HepG2 (cell line): ENCODE measurements at regions not wholly inside any gene's neighbourhood (a gene's known extent, or its start where the extent isn't known, plus 50 kb on each side); places are given as distances from the start of the nearest gene placed in this dataset.

Experiments used
- ATAC-seq: fragments of 200-7000 bp; cut with Tn5 transposase; 3 replicates; pipeline ENCODE4 v1.9.1; 2020; ENCODE audit warnings: mild to moderate bottlenecking, moderate library complexity
- BruUV-seq: library from RNA; stranded (reverse); fragments of 400-500 nt; replicated peaks from 2 replicates; lab custom pipeline; 2021; lab: Mats Ljungman, UMichigan
- CTCF ChIA-PET: fragments of 300-600 bp; formaldehyde crosslinking; extraction: SDS; loops from one replicate; lab custom pipeline; 2021; ENCODE audit warnings: low total read pairs, inconsistent platforms, low intra/inter-chr PET ratio; lab: Yijun Ruan, JAX
- POLR2A ChIA-PET: fragments of 350-600 bp; sonication (Branson Sonifier 250); formaldehyde crosslinking; loops from one replicate; lab custom pipeline; 2020; ENCODE audit warnings: antibody characterized with exemption, inconsistent platforms; lab: Yijun Ruan, JAX
- DNase-seq: peaks from one replicate; pipeline ENCODE4 v3.0.0-alpha.2; 2015; ENCODE audit warnings: low spot score
- FAIRE-seq: peaks from 3 replicates; lab custom pipeline; 2011; peaks lifted over from hg19 to GRCh38; lab: Jason Lieb, UNC
- H2AFZ ChIP-seq: one replicate; pipeline ENCODE4 v1.6.1; 2011; ENCODE audit warnings: low read length, inconsistent platforms
- H3K27ac ChIP-seq: fragments of 300-600 bp; 3 replicates; pipeline ENCODE4 v1.8.0; 2011; ENCODE audit warnings: mixed run types, mild to moderate bottlenecking, mixed read lengths, low read length, inconsistent platforms; ENCODE audit not compliant: insufficient read depth; ENCODE audit errors: extremely low read length
- H3K27me3 ChIP-seq, 2 experiments: fragments of 200-600 bp in 1 of 2; 2 replicates in 1 of 2; 3 replicates in 1 of 2; pipeline versions ENCODE4 v1.6.0 to v1.8.0; 2011; ENCODE audit warnings: low read length in 2 of 2, mild to moderate bottlenecking in 2 of 2, moderate library complexity in 2 of 2, inconsistent platforms in 1 of 2; ENCODE audit not compliant: insufficient read depth in 2 of 2, control insufficient read depth in 1 of 2
- H3K36me3 ChIP-seq, 2 experiments: fragments of 200-600 bp in 1 of 2; replicated peaks in 1 of 2; 2 replicates in 1 of 2; 3 replicates in 1 of 2; pipeline versions ENCODE4 v1.5.1 to v1.8.0; 2011; ENCODE audit warnings: low read length in 2 of 2, inconsistent platforms in 1 of 2; ENCODE audit not compliant: insufficient read depth in 2 of 2, control insufficient read depth in 1 of 2
- H3K4me1 ChIP-seq: 2 replicates; pipeline ENCODE4 v1.5.1; 2012; ENCODE audit warnings: low read length, inconsistent platforms; ENCODE audit not compliant: insufficient read depth
- H3K4me2 ChIP-seq: 2 replicates; pipeline ENCODE4 v1.6.0; 2011; ENCODE audit warnings: low read depth, low read length, inconsistent platforms
- H3K4me3 ChIP-seq, 3 experiments: fragments of 200-600 bp in 1 of 3; sonication (generic), shearing (Covaris generic) in 1 of 3; replicated peaks in 1 of 3; 2 replicates each; pipeline ENCODE4 v1.5.1; 2011 to 2016; ENCODE audit warnings: low read length in 3 of 3, inconsistent platforms in 2 of 3, low read depth in 2 of 3, mild to moderate bottlenecking in 2 of 3, control low read depth in 1 of 3, mixed read lengths in 1 of 3; ENCODE audit not compliant: insufficient read depth in 1 of 3
- H3K79me2 ChIP-seq: one replicate; pipeline ENCODE4 v1.6.1; 2011; ENCODE audit warnings: low read length, inconsistent platforms; ENCODE audit not compliant: insufficient read depth
- H3K9ac ChIP-seq: 2 replicates; pipeline ENCODE4 v1.6.0; 2011; ENCODE audit warnings: mild to moderate bottlenecking, low read depth, low read length, inconsistent platforms; ENCODE audit not compliant: insufficient read depth
- H3K9me3 ChIP-seq: 2 replicates; pipeline ENCODE4 v1.5.1; 2012; ENCODE audit warnings: mild to moderate bottlenecking, low read length
- H4K20me1 ChIP-seq: 2 replicates; pipeline ENCODE4 v1.6.0; 2011; ENCODE audit warnings: inconsistent platforms, mild to moderate bottlenecking, low read length, moderate library complexity; ENCODE audit not compliant: insufficient read depth
- GATAD1 ChIP-seq: IDR thresholded peaks from 2 replicates; pipeline ENCODE4 v1.6.1; 2016; ENCODE audit warnings: missing genetic modification reagents, missing compliant biosample characterization
- HHEX ChIP-seq: IDR thresholded peaks from 2 replicates; pipeline ENCODE4 v1.6.1; 2016; ENCODE audit warnings: control low read depth
- HNRNPH1 ChIP-seq: fragments of 200-400 bp; formaldehyde crosslinking; optimal IDR thresholded peaks from 2 replicates; pipeline ENCODE3; 2017; ENCODE audit warnings: mild to moderate bottlenecking, low read depth, low read length
- NFIB ChIP-seq: sonication (generic); formaldehyde crosslinking; IDR thresholded peaks from 2 replicates; pipeline ENCODE4 v1.9.0; 2021; ENCODE audit warnings: missing genetic modification reagents, mild to moderate bottlenecking, borderline replicate concordance
- ZNF138 ChIP-seq: sonication (generic); formaldehyde crosslinking; IDR thresholded peaks from 2 replicates; pipeline ENCODE4 v1.5.0; 2020; ENCODE audit warnings: mild to moderate bottlenecking, low read depth, missing genetic modification reagents
- ZNF232 ChIP-seq: sonication (generic); formaldehyde crosslinking; IDR thresholded peaks from 2 replicates; pipeline ENCODE4 v1.4.0; 2020; ENCODE audit warnings: missing genetic modification reagents, borderline replicate concordance
- ZNF484 ChIP-seq: sonication (generic); formaldehyde crosslinking; IDR thresholded peaks from 2 replicates; pipeline ENCODE4 v1.5.1; 2020; ENCODE audit warnings: mild to moderate bottlenecking, low read depth, missing genetic modification reagents, borderline replicate concordance
- ZNF652 ChIP-seq: IDR thresholded peaks from 2 replicates; pipeline ENCODE4 v1.6.1; 2016; ENCODE audit warnings: low read depth, borderline replicate concordance
- ZNF777 ChIP-seq: sonication (generic); formaldehyde crosslinking; IDR thresholded peaks from 2 replicates; pipeline ENCODE4 v1.4.0; 2020; ENCODE audit warnings: missing genetic modification reagents
- WGBS: methylation state at CpG from one replicate; pipeline ENCODE4 v1.1.6; 2017; ENCODE audit warnings: low lambda C conversion rate; 5-methylcytosine and 5-hydroxymethylcytosine counted together
- in situ Hi-C: cut with HindIII; loops from 2 replicates; pipeline ENCODE4 v1.10.0; 2017; ENCODE audit warnings: low pct_unique_long_range_greater_than_20kb; ENCODE audit not compliant: extremely low pct_ligation_motif_present
- intact Hi-C: fragments of 100-400 bp; cut with micrococcal nuclease; formaldehyde crosslinking; loops from one replicate; pipeline ENCODE4 v1.10.0; 2022; ENCODE audit not compliant: unreplicated experiment
- TF ChIP-seq, protein P1 (sequence below): sonication (generic); formaldehyde crosslinking; IDR thresholded peaks from 2 replicates; pipeline ENCODE4 v1.4.0; 2020; ENCODE audit warnings: missing genetic modification reagents, borderline replicate concordance
- TF ChIP-seq, protein P2 (sequence below): sonication (generic); formaldehyde crosslinking; IDR thresholded peaks from 2 replicates; pipeline ENCODE4 v1.4.0; 2020; ENCODE audit warnings: missing genetic modification reagents, borderline replicate concordance

DNA sequence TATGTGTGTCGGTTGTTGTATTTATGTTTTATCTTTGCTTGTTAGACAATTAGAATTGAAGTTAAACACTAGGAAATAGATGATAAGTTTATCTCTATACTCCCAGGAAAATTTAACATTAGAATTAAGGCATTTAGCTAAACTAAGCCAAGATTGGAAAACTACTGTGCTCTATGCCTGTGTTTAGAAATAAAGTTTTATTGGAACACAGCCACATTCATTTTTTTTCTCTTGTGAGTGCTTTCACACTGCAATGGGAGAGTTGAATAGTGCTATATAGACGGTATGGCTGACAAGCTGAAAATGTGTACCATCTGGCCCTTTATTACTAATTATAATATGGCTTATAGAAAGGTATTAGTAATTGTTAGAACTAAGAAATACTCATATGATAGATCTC, 186.7 kb upstream of the NUDT6 start:
- in situ Hi-C loops = loop anchor here (10.0 kb wide), 2 partner anchors 286 to 1006 kb away; partner anchors contain the start of gene SPRY1
- intact Hi-C loops = loop anchor here (10.0 kb wide), 2 partner anchors 666 to 886 kb away; no protein-coding TSS in a partner anchor
- H2AFZ ChIP-seq = no peak overlapping the region
- no peak for DNase-seq
- ATAC-seq = no peak
- no peak overlapping the region for H3K4me2 ChIP-seq
- no peaks in the 10 kb centered on the region for H3K27me3 ChIP-seq
- ChIA-PET CTCF (no interaction called here), POLR2A (no interaction called here)
- TF ChIP-seq ZNF777 (CRISPR knock-in tag) (no peak), ZNF652 (CRISPR knock-in tag) (no peak), ZNF138 (CRISPR knock-in tag) (no peak), GATAD1 (no peak), HNRNPH1 (no peak), HHEX (CRISPR knock-in tag) (no peak), ZNF484 (CRISPR knock-in tag) (no peak), NFIB (no peak), ZNF232 (CRISPR knock-in tag) (no peak)
- TF ChIP-seq, protein P1, sequence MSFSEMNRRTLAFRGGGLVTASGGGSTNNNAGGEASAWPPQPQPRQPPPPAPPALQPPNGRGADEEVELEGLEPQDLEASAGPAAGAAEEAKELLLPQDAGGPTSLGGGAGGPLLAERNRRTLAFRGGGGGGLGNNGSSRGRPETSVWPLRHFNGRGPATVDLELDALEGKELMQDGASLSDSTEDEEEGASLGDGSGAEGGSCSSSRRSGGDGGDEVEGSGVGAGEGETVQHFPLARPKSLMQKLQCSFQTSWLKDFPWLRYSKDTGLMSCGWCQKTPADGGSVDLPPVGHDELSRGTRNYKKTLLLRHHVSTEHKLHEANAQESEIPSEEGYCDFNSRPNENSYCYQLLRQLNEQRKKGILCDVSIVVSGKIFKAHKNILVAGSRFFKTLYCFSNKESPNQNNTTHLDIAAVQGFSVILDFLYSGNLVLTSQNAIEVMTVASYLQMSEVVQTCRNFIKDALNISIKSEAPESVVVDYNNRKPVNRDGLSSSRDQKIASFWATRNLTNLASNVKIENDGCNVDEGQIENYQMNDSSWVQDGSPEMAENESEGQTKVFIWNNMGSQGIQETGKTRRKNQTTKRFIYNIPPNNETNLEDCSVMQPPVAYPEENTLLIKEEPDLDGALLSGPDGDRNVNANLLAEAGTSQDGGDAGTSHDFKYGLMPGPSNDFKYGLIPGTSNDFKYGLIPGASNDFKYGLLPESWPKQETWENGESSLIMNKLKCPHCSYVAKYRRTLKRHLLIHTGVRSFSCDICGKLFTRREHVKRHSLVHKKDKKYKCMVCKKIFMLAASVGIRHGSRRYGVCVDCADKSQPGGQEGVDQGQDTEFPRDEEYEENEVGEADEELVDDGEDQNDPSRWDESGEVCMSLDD (CRISPR knock-in tag) = no peak
- TF ChIP-seq, protein P2, sequence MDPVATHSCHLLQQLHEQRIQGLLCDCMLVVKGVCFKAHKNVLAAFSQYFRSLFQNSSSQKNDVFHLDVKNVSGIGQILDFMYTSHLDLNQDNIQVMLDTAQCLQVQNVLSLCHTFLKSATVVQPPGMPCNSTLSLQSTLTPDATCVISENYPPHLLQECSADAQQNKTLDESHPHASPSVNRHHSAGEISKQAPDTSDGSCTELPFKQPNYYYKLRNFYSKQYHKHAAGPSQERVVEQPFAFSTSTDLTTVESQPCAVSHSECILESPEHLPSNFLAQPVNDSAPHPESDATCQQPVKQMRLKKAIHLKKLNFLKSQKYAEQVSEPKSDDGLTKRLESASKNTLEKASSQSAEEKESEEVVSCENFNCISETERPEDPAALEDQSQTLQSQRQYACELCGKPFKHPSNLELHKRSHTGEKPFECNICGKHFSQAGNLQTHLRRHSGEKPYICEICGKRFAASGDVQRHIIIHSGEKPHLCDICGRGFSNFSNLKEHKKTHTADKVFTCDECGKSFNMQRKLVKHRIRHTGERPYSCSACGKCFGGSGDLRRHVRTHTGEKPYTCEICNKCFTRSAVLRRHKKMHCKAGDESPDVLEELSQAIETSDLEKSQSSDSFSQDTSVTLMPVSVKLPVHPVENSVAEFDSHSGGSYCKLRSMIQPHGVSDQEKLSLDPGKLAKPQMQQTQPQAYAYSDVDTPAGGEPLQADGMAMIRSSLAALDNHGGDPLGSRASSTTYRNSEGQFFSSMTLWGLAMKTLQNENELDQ (CRISPR knock-in tag) = no peak
- no peaks in the 10 kb centered on the region for H3K9me3 ChIP-seq
- H3K4me1 ChIP-seq = no peaks in the 10 kb centered on the region
- H3K36me3 ChIP-seq = 0 out of 5 replicates have a peak, but pooled peaks cover 1 to 4% of the 10 kb centered on the region in 2 experiments
- WGBS = 92% methylated on average over 2 of the region's 2 CpGs
- no peak overlapping the region for H3K4me3 ChIP-seq
- FAIRE-seq = no peak
- no peaks in the 10 kb centered on the region for H4K20me1 ChIP-seq
- H3K79me2 ChIP-seq = no peaks in the 10 kb centered on the region
- H3K27ac ChIP-seq = no peak overlapping the region
- BruUV-seq = no TSS peak
- H3K9ac ChIP-seq = no peak overlapping the region
